Activated CD4-positive, alpha-beta T cell treated with anti-CD3 and anti-CD28 coated beads, Interleukin-10, Interleukin-2, amounts not matched to agents 100 ng/mL and 50 ng/mL, durations not matched to agents 16 hours and 8 hours (primary cell): ENCODE measurements at regions not wholly inside any gene's neighbourhood (a gene's known extent, or its start where the extent isn't known, plus 50 kb on each side); places are given as distances from the start of the nearest gene placed in this dataset.
"Not testable (repeated sequence)": the region's sequence is repeated elsewhere in the genome, so short reads cannot be mapped to it uniquely, and the experiment has no call there.

Source experiments
- DNase-seq: peaks from one replicate; pipeline ENCODE4 v3.0.0-alpha.2; 2020

DNA sequence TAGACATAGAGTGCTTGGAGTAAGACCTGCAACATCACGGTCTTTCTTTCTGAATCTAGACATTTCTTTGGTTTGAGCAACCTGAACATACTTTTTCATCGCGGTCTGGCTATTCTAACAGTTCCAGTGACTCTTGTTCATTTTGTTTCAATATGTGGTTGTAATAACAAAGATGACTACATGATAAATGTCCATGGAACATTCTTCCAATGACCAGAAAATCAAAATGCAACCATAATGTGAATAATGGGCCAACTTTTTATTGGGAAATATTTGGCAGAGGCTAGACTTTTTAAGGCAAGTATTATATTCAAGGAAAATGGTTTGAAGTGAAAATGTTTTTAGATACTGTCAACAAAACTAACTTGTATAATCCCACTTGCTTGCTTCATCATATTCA is 282.5 kb downstream of the INHBA start:
- no peak for DNase-seq

DNA sequence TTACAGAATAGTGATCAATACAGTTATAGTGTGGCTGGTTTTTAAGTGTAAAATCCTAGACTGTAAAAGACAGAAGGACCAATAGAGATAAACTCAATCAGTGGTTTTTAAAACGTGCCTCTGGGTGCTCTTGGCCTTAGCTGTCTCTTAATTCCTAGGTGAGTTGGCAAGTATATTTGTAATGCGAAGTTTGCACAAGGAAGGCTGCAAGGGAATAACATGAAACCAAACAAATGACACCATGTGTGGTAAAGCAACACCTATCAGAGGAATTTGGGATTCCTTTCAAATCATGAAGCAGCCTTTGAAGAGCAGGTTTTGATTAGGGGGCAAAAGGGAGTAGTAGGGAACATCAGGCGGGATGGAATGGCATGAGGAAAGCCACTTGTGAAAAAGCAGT is 284.6 kb downstream of the INHBA start:
- no peak for DNase-seq

DNA sequence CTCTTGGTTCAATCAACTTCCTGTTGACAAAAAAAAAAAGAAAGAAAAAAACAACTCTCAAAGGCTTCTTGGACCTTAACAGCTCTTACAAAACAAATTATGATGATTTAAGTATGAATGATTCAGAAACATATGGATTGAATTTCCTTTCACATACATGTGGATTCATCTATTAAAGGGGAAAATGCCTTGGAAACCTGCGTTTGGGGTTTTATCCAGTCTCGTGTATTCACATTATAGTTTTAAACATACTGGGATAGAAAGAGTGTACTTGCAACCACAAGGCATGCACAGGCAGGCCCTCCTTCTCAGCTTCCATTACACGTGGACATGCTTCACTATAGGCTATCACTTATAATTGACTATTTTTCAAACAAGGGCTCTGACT is 286.7 kb downstream of the INHBA start:
- no peak for DNase-seq

DNA sequence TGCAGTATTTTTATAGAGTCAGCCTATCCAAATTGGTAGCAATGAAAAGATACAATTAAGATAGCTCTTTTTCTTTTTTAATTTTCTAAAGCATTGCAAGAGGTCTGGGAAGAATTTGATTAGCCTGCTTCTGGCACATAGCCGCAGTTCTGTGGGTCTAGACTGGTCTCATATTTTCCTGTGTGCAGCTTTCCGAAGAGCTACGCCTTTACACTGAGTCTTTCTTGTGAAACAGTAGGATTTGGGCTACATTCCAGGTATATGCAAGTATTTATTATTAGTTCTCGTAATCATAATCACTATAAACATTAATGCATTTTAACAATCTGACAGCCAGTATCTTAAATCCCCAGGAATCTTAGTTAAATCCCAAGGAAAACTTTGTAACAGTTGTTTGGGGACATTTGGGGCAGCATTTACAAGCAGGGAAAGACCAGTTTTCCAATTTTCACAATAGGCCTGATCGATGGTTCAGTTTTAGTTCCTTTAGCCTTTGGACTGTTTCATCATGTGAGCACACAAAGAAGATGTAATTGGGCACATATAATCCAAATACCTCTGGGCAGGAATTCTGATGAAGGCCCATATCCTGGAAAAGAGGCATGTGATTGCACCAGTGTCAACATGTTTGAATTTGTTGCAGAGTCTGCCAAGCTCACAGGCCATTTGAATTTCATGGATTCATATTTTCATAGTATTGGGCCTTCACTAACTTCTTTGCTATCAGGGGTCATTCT is 287.3 kb downstream of the INHBA start:
- no peak for DNase-seq

DNA sequence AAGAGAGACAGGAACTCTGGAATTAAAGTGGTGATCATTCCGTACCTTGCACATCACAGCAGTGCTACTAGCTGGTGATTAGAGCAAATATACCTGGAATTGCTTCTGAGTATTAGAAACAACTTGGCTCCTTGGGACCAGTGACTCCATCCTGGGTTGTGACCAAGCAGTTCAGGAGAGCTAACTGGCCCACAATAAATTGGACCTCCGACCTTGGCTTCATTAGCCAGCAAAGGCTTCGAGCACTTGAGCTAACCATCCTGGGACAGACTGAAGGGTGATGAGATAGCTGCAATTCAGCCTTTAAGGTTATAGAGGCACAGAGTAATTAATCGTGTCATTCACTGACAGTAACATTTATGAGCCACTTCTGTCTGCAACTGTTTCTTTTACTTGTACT is 287.8 kb downstream of the INHBA start:
- no peak for DNase-seq

DNA sequence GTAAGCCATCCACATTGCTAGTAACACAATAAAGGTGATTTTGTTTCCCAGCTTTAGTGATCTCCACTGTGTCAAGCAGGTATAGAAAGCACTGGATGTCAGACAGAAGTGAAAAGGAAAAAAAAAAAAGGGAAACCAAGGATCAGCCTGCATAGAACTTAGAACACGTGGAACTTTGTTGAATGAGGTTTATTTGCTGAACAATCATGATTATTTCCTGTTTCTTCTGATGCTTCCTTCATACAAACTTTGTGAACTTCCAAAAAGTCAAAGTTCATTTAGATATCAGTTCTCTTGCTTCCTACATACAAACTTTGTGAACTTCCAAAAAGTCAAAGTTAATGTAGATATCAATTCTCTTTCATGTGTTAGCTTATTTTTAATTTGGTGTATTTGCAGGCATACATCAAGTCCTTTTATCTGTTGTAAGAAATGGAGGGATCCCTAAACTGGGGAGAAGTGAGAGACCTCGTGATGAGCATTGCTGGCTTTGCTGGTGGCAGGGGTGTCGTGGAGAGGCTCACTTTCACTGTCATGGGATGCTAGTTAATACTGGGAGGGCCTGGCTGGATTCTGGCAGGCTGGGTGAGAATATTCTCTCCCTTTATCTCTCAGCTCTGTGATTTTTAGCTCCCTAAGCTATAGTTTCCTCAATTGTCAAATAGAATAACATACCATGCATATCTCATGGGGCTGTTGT is 298.4 kb downstream of the INHBA start:
- DNase-seq: no peak

DNA sequence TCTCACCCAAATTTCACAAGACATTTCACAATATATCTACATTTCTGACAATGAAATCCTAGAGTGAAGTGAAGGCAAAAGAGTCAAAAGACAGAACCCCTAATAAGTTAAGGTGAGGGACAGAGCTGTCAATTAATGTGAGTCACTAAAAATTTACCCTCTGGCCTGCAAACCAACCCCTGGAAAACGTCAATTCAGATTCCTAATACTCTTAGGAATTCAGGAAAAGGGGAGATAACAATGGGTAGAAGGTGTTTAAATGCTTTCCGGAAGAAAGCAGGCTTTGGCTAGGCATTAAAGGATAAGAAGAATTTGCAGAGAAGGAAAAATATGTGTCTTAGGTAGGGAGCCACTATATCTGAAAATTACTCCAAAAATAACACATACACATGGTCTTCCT is 299.6 kb downstream of the INHBA start:
- no peak for DNase-seq

DNA sequence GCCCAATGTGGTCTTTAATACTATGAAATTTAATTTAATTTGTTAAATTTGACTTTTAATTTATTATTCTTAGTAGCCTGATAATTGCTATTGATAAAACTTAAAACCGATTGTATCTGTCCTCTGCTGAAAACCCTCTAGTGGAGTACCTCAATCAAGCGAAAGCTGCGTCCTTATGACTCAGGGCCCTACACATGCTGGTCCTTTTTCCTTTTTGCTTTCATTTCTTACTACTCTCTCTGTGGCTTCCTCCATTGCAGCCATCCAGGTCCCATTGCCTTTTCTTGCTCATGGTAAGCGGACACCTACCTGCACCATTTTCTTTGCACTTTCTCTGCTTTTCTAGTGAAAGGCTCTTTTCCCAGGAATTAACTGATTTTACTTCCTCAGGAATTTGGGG is 301.1 kb downstream of the INHBA start:
- no peak for DNase-seq

DNA sequence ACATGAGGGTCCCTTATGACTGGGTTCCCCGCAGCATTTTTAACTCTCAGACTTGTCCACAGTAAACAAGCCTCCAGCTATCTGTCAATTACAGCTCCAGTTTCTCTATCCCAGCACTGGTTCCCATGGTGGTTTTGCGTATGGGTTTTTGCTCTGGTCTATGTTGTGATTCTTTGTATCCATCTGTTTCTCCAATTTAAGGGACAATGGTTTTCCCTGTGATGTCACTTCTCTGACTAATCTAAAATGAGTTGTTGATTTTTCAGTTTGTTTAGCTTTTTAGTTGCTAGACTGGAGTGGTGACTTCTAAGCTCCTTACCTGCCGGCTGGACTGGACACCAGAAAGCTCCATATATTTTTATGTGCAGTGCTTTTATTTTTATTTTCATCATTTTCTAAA is 303.7 kb downstream of the INHBA start:
- DNase-seq: no peak

DNA sequence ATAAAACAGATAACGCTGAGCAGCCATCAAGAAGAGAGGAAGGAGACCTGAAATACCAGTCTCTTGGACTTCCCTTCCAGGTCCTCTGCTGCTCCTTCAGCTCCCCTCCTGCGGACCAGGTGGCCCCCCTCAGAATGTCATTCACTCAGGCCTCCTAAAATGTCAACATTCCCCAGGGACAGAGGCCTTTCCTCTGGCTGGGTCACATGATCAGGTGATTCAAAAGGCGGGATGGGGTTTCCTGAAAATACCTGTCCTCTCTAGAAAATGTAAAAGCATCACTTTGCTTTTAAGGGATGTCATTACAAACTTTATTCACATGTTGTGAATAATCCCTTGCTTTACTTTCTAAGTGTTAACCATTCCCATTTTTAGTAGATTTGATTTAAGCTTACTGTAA is 311.1 kb downstream of the INHBA start:
- DNase-seq: no peak

DNA sequence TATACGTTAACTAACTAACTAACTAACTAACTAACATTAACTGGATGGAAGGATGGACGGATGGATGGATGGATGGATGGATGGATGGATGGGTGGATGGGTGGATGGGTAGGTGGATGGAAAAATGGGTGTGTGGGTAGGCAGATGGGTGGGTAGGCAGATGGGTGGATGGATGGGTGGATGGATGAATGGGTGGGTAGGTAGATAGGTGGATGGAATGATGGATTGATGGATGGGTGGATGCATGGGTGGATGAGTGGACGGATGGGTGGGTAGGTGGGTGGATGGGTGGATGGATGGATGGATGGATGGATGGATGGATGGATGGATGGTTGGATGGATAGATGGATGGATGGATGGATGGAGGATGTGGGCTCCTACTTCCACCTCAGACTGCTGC is 314.0 kb downstream of the INHBA start:
- DNase-seq: not testable (repeated sequence)

DNA sequence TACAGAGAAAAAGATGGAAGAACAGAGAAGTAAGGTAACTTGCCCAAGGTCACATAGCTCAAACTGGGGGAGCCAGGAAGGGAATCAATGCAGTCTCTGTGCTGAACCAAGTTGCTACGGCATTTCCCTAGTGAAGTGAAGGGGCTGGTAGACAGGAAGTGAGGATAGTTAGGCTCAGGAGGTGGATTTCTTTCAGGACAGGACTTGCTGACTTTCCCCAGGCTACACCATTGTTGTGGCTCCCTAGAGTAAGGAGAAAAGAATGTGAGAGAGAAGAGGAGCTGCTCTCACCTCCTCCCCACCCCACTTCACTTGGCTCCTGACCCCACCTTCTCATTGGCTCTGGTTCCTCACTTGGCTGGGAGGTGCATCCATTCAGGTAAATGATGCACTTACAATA is 316.9 kb downstream of the INHBA start:
- DNase-seq: no peak

DNA sequence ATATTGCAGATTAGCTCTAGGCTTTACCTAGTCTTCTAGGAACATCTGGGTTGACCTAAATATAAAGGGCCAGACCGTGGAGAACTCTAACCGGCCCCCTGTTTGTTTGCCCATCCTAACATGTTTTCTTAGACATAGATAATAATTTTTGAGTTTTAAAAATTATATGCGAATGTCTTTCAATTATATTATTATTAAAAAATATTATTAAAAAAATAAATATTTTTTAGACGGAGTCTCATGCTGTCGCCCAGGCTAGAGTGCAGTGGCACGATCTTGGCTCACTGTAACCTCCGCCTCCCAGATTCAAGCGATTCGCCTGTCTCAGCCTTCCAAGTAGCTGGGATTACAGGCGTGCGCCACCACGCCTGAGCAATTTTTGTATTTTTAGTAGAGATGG is 318.5 kb downstream of the INHBA start:
- no peak for DNase-seq

DNA sequence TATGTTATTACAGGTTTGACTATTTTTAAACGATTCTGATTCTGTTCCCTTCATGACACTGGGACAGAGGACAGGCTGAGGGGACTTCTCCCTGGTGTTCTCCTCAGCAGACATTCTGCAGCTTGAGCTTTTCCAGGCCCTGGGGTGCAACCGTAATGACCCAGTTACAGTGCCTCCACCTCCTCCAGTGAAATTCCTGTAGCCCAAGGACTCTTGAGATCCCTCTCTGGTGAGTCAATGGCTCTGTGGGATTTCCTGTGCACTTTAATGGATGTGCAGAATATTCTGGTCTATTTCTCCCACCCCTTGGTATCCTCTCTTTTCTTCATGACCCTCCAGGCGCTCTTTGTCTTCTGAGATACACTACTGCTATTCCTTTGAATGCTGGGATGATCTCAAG is 319.3 kb downstream of the INHBA start:
- no peak for DNase-seq

DNA sequence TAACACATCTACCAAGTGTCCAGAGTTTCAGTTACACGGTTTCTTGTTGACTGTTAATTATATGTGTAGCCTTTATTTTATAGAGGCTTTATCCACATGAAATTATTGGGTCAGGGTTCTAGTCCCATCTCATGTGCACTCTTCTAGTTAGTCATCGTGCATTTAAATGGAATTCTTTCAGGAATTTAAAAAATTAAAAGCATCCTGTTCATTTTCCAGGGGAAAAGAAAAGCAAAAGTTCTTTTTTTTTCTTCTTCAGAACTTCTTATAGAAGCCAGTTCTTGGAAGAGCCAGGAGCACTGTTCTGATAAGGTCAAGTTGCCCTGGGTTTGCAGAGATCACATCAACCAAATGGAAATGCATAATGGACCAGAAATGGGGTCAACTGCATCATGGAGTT is 324.7 kb downstream of the INHBA start:
- DNase-seq: no peak

DNA sequence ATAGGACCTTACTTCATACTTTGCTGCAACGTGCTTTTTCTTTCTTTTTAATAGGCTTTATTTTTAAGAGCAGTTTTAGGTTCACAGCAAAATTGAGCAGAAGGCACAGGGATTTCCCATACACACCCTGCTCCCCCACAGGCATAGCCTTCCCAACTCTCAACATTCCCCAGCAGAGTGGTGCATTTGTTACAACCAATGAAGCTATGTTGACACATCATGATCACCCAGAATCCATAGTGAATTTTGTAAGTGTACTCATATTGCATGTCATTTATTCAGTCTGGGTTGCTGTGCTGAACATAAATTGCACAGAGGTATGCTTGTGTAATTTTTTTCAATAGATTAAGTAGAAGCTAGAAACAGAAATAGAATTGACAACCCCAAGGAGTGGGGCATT is 327.3 kb downstream of the INHBA start:
- no peak for DNase-seq

DNA sequence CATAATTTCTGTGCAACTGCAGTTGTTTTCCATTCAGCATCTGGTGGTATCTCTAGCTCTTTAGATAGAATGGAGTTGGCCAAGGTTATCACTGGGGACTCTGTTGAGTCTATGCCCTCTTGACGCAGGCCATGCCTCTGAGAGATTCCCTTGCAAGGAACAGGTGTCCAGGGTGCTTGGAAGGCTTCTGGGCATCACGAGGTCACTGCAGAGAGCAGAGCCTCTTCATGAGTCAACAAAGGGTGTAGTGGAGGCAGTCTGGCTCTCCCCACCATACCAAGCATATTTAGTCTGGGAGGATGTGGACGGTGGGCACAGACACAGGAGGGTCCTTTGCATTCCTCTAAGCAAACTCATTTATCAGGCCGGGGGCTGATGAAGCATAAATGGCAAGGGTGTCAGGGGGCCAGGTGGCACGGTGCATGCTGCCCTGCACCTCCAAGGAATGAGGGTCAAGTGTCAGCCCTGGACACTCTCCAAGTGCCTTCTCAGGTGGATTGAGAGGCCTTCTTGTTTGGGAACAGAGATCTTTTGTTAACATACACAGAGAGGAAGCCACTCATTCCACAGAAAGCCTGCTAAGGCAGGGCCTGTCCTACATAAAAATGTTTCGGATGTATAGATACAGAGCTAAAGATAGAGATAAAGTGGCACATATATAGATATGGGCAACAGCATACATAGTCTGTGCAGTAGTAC is 328.6 kb downstream of the INHBA start:
- no peak for DNase-seq

DNA sequence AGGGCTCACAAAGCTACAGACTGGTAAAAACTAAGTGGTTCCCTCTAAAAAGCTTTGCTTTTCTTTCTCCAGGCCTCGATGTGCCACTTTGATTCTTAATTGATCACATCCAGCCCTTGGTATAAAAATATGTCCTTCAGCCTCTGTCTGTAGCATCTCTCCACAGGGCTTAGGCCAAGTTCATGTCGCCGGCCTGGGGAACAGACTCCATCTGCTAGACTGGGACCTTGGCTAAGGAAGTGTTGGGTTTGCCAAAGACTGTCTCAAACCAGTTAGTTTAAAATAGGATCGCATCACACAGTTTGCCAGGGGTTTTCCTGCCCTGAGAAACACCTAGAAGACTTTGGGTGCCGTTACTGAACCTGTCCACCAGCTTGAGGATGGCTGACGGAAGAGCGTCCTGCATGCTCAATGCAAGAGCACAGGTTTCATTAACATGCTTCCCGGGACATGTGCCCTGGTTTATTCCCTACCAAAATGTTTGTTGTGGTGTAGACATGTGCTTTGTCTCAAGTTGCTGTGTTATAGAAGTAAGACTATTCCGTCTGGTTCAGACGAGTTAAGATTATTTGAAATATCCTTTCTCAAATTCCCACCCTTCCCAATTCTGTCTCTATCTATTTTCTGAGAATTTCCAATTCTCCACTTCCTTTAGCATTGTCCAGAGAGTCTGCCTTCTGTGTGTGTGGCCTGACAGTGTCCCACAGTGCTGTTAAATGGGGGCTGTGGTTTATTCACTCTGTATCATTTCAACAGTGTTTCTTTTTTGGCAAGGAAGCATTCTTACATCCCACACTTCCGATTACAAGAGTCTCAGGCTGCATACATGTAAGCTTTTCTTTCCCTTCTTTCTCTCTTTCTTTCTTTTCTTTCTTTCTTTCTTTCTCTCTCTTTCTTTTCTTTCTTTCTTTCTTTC is 334.7 kb downstream of the INHBA start:
- DNase-seq: no peak

DNA sequence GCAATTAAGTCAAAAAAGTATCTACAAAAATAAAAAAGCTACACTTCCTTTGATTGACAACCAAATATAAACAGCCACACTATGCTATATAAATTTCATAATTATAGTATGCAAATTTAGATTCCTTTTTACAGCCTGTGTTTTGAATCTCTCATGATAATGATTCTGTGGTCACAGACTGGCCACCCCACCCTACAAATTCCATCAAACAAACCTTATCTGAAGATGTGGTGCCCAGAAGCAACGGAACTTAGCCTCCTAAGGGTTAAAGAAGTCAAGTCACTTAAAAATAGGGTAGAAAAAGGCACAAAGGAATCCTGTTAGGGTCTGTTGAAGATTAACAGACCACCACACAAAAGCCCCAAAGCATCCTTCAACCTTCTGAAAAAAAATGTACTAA is 351.8 kb downstream of the INHBA start:
- no peak for DNase-seq

DNA sequence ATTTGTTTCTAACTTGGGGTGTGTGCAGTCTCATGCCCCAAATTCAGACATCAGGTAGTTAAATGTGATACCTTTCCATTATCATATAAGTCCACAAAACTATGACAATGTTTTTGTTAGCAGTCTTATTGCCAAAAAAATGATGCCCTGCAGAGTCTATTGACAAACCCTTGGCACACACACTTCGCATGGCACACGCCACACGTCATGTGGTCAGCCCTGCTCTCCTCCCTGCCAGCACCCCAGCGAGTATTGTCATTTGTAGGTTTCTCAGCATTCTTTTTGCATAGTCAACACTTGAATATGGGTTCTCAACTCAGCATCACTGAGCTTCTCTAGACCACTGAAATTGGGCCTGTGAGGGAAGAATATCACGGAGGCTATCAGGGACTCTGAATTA is 356.0 kb downstream of the INHBA start:
- no peak for DNase-seq

DNA sequence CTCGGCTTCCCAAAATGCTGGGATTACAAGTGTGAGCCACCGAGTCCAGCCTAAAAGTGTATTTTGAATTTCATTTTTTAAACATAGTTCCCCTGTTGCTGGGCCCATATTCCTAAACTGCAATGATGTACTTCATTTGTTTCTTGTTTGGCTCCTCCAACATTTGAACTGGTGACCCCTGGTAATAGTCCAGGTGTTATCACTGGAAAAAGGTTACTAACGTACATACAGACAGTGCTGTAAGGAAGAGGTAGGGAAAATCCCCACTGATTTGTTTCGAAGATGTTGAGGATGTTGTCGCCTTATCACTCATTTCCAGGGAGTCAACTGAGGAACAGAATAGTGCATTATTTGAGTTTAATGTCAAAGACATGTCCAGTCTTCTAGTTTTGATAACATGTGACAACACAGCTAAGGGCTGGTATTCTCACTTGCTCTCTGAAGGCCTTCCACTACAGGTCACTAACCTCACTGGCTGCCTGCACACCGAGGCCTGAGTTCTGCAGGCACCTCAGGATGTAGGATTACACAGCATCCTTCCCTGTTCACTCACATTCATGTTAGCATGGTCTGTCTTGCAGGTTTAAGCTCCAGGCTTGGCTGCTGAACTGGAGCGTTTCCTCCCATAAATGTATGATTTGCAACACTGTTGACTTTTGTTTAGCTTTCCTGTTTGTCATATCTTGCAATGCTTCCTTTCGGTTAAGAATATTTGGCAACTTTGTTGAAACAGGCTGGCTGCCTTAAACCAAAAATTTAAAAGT is 362.8 kb downstream of the INHBA start:
- DNase-seq: no peak

DNA sequence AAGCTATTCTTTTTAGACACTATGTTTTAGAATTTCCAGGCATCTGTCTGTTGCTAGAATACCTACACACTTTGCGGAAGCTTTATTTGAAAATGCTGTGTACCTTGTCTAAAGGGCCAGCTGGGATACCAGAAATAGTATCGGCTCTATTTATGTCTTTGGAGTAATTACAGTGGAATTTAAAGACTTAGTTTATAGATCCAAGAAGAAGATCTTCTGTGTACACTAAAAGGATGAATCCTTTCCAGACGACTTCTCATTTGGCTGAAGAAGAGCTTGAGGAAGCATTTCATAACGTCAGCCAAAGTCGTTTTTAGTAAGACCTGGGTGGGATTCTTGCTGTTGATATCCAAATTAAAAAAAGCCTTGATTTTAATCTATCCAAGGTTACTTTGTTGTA is 365.9 kb downstream of the INHBA start:
- DNase-seq: no peak
